ENCODE measurements at regions not wholly inside any gene's neighbourhood (a gene's known extent, or its start where the extent isn't known, plus 50 kb on each side); places are given as distances from the start of the nearest gene placed in this dataset.
A peak's percentile ranks its signal among the peaks of the same experiment; 100 is the strongest.

DNA sequence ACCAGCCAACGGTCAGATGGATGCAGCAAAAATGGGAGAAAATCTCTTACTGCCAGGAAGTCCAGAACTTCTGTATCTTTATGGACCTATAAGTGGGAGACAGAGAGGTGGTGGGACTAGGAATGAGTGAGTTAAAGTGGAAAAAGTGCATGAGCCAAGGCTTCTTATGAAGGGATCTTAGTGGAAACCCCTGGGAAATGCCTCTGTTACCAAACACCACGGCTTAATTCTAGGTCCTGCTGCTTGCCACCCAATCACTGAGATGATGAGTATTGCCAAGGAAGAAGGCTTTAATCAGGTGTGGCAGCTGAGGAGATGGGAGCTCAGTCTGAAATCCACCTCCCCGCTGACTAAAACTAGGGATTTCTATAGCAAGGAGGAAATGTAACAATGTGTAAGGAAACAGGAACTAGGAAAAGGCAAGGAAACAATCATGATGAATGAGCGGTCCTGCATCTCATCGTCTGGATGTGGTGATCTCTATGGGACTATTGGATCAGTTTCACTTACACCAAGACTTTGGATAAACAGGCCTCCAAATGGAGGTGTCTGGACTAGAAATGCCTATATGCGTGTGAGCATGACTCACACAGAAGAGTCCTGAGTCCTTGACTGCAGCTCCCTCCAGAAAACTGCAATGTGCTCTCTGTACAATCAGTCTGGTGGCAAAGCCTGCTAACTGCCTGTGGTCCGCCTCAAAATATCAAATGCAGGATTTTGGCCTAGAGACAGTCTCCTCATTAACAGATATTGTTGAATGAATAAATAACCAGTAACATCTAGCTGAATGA lies 98.2 kb upstream of the PRR16 start:
- H3K27ac ChIP-seq (ENCODE audit: low read length) = no peak overlapping the region
- no peak overlapping the region for H3K4me2 ChIP-seq (ENCODE audit: insufficient read depth, low read length)
- no peak overlapping the region for H3K9ac ChIP-seq (ENCODE audit: low read depth, low read length)
- no peaks in the 10 kb centered on the region for H3K27me3 ChIP-seq (ENCODE audit: insufficient read depth, low read length, poor library complexity)
- H3K79me2 ChIP-seq (ENCODE audit: insufficient read depth, low read length) = no peaks in the 10 kb centered on the region
- no peak overlapping the region; the same call in 1 of the 2 replicates for H2AFZ ChIP-seq (ENCODE audit: low read depth, low read length)
- H3K9me3 ChIP-seq (ENCODE audit: insufficient read depth, low read length, severe bottlenecking) = peaks cover 18% of the 10 kb centered on the region
- H3K36me3 ChIP-seq (ENCODE audit: insufficient read depth, low read length) = no peaks in the 10 kb centered on the region; the same call in 1 of the 2 replicates
- no peak overlapping the region for H3K4me3 ChIP-seq (ENCODE audit: low read depth in 1 of 2, low read length in 2 of 2)
- no peaks in the 10 kb centered on the region for H3K4me1 ChIP-seq (ENCODE audit: insufficient read depth, low read length)
- ATAC-seq (ENCODE audit: insufficient read depth, low read depth) (peak; percentile 42; the same call in 1 of the 3 replicates), DNase-seq (no peak)
- no peaks in the 10 kb centered on the region for H4K20me1 ChIP-seq (ENCODE audit: insufficient read depth, low read length)
- TF ChIP-seq, protein P1, sequence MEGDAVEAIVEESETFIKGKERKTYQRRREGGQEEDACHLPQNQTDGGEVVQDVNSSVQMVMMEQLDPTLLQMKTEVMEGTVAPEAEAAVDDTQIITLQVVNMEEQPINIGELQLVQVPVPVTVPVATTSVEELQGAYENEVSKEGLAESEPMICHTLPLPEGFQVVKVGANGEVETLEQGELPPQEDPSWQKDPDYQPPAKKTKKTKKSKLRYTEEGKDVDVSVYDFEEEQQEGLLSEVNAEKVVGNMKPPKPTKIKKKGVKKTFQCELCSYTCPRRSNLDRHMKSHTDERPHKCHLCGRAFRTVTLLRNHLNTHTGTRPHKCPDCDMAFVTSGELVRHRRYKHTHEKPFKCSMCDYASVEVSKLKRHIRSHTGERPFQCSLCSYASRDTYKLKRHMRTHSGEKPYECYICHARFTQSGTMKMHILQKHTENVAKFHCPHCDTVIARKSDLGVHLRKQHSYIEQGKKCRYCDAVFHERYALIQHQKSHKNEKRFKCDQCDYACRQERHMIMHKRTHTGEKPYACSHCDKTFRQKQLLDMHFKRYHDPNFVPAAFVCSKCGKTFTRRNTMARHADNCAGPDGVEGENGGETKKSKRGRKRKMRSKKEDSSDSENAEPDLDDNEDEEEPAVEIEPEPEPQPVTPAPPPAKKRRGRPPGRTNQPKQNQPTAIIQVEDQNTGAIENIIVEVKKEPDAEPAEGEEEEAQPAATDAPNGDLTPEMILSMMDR (IDR thresholded peaks at IDR 0.05; ENCODE audit: borderline replicate concordance, extremely low read depth, low read length, poor library complexity, severe bottlenecking) = no peak
- no peak for TF ChIP-seq EZH2 (IDR thresholded peaks at IDR 0.05; ENCODE audit: borderline replicate concordance, low read depth, low read length, severe bottlenecking)

DNA sequence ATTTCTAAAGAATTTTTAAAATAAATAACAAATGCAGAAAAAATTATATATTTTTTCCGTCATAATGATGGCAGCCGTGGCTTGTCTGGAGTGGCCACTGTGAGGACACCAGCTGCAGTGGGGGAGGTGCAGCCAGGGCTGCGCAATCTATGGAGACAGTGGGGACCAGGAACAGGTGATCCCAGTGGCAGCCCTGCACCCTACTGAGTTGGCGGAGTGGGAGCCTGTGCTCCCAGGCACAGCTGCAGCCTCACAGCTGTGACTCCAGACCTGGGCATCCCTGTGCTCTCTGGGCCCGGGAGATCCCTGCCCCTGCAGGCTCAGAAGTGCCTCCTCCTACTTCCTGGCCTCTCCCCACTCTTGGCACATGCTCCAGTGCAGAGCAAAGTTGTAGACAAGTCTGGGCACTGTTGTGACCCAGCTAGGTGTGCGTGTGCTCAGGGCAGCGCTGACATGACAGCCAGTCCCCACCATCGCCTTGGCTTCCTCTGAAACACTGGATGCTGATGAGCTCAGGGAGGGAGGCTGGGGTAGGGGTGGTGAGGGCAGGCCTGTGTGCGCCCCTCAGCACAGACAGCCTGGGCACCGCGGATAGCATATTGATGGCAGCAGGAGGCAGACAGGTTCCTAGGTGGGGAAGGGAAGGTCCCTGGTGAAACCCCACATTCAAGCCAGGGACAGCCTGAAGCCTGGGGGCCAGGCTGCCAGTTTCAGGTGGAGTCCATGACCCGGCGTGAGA lies 96.0 kb upstream of the PRR16 start:
- TF ChIP-seq, protein P1 (IDR thresholded peaks at IDR 0.05; ENCODE audit: borderline replicate concordance, extremely low read depth, low read length, poor library complexity, severe bottlenecking) = no peak
- TF ChIP-seq EZH2 (IDR thresholded peaks at IDR 0.05; ENCODE audit: borderline replicate concordance, low read depth, low read length, severe bottlenecking) = no peak
- H3K4me1 ChIP-seq (ENCODE audit: insufficient read depth, low read length) = no peaks in the 10 kb centered on the region
- H3K36me3 ChIP-seq (ENCODE audit: insufficient read depth, low read length) = no peaks in the 10 kb centered on the region; the same call in 1 of the 2 replicates
- peaks cover 18% of the 10 kb centered on the region for H3K9me3 ChIP-seq (ENCODE audit: insufficient read depth, low read length, severe bottlenecking)
- no peaks in the 10 kb centered on the region for H3K27me3 ChIP-seq (ENCODE audit: insufficient read depth, low read length, poor library complexity)
- H3K4me3 ChIP-seq (ENCODE audit: low read depth in 1 of 2, low read length in 2 of 2) = no peak overlapping the region
- H3K4me2 ChIP-seq (ENCODE audit: insufficient read depth, low read length) = no peak overlapping the region
- no peaks in the 10 kb centered on the region for H4K20me1 ChIP-seq (ENCODE audit: insufficient read depth, low read length)
- DNase-seq = no peak
- H3K9ac ChIP-seq (ENCODE audit: low read depth, low read length) = no peak overlapping the region
- ATAC-seq (ENCODE audit: insufficient read depth, low read depth) = no peak
- no peak overlapping the region for H2AFZ ChIP-seq (ENCODE audit: low read depth, low read length)
- no peak overlapping the region for H3K27ac ChIP-seq (ENCODE audit: low read length)
- no peaks in the 10 kb centered on the region for H3K79me2 ChIP-seq (ENCODE audit: insufficient read depth, low read length)

DNA sequence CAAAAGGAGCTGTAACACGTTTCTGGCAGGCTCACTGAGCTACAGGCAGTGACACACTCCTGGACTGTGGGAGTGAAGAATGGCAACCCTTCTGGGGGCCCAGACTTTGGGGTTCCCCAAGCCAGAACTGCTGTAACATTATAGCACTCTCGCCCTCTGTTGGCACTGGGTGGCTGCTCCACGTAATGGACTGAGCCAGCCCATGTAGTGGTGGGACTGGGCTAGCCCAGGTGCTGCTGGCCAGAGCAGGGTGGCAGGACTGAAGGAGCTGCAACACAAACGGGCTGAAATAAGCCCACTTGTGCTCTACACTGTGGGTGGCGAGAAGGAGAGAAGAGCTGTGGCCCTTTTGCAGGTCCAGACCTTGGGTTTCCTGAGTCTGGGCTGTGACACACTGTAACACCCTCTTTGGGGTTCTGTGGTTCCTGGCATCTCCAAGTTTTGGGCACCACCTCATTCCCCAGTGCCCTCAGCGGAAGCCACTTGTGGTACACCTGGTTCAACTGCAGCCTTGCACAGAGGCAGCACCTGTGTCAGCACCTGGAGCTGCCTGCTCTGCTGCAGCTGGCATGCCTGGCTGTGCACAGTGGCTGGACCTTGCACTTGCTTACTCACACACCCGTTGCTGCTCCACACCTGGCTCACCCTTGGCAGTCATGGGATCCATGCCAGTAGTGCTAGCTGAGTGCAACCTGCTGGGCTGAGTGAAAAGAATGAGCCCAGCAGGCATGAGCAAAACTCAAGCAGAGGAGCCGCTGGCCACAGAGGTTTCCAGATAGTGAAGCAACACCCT lies 95.0 kb upstream of the PRR16 start:
- H3K4me2 ChIP-seq (ENCODE audit: insufficient read depth, low read length) = no peak overlapping the region
- H3K79me2 ChIP-seq (ENCODE audit: insufficient read depth, low read length) = no peaks in the 10 kb centered on the region
- peak; percentile 31 for DNase-seq

More for the DNA sequence above, 95.0 kb upstream of the PRR16 start:
- Histone ChIP-seq H3K4me1 (ENCODE audit: insufficient read depth, low read length) (no peaks in the 10 kb centered on the region), H3K4me3 (ENCODE audit: low read depth in 1 of 2, low read length in 2 of 2) (no peak overlapping the region), H2AFZ (ENCODE audit: low read depth, low read length) (no peak overlapping the region), H3K9ac (ENCODE audit: low read depth, low read length) (no peak overlapping the region), H4K20me1 (ENCODE audit: insufficient read depth, low read length) (no peaks in the 10 kb centered on the region), H3K9me3 (ENCODE audit: insufficient read depth, low read length, severe bottlenecking) (peaks cover 18% of the 10 kb centered on the region), H3K36me3 (ENCODE audit: insufficient read depth, low read length) (no peaks in the 10 kb centered on the region; the same call in 1 of the 2 replicates), H3K27ac (ENCODE audit: low read length) (0 out of 2 replicates have a peak overlapping the region, but pooled peaks have one; percentile 18), H3K27me3 (ENCODE audit: insufficient read depth, low read length, poor library complexity) (no peaks in the 10 kb centered on the region)
- ATAC-seq (ENCODE audit: insufficient read depth, low read depth) = peak; percentile 53; the same call in 2 of the 3 replicates
- TF ChIP-seq, protein P1 (IDR thresholded peaks at IDR 0.05; ENCODE audit: borderline replicate concordance, extremely low read depth, low read length, poor library complexity, severe bottlenecking) = no peak
- no peak for TF ChIP-seq EZH2 (IDR thresholded peaks at IDR 0.05; ENCODE audit: borderline replicate concordance, low read depth, low read length, severe bottlenecking)
